Keratinocyte (primary cell): ENCODE measurements at regions not wholly inside any gene's neighbourhood (a gene's known extent, or its start where the extent isn't known, plus 50 kb on each side); places are given as distances from the start of the nearest gene placed in this dataset.

Experiments
- EZH2 ChIP-seq: IDR thresholded peaks from one replicate; pipeline ENCODE4 v1.6.1; 2012; ENCODE audit warnings: inconsistent platforms, mild to moderate bottlenecking, low read length, moderate library complexity
- TF ChIP-seq, protein P1 (sequence below), 3 experiments: IDR thresholded peaks in 1 of 3; conservative IDR thresholded peaks in 1 of 3; optimal IDR thresholded peaks in 1 of 3; 2 replicates in 2 of 3; 3 replicates in 1 of 3; pipeline versions ENCODE3 to v1.5.1; 2011; ENCODE audit warnings: low read length in 3 of 3, mild to moderate bottlenecking in 3 of 3, moderate library complexity in 2 of 3, control low read depth in 1 of 3, inconsistent platforms in 1 of 3; ENCODE audit not compliant: insufficient read depth in 2 of 3; ENCODE audit errors: extremely low read depth in 1 of 3

GRCh38 chr4:184295206-184295605 lies 77.5 kb upstream of the ENPP6 start:
- TF ChIP-seq, protein P1, sequence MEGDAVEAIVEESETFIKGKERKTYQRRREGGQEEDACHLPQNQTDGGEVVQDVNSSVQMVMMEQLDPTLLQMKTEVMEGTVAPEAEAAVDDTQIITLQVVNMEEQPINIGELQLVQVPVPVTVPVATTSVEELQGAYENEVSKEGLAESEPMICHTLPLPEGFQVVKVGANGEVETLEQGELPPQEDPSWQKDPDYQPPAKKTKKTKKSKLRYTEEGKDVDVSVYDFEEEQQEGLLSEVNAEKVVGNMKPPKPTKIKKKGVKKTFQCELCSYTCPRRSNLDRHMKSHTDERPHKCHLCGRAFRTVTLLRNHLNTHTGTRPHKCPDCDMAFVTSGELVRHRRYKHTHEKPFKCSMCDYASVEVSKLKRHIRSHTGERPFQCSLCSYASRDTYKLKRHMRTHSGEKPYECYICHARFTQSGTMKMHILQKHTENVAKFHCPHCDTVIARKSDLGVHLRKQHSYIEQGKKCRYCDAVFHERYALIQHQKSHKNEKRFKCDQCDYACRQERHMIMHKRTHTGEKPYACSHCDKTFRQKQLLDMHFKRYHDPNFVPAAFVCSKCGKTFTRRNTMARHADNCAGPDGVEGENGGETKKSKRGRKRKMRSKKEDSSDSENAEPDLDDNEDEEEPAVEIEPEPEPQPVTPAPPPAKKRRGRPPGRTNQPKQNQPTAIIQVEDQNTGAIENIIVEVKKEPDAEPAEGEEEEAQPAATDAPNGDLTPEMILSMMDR (optimal IDR thresholded peaks at IDR 0.05 in 1 of 3, IDR thresholded peaks at IDR 0.05 in 1 of 3, conservative IDR thresholded peaks at IDR 0.05 in 1 of 3; ENCODE audit: extremely low read depth in 1 of 3, insufficient read depth in 2 of 3, low read length in 3 of 3): no peak
- no peak for TF ChIP-seq EZH2
